Right atrium auricular region (tissue), 2 donors: ENCODE measurements at regions not wholly inside any gene's neighbourhood (a gene's known extent, or its start where the extent isn't known, plus 50 kb on each side); places are given as distances from the start of the nearest gene placed in this dataset.

Experiments used
- DNase-seq: peaks from one replicate; pipeline ENCODE4 v3.0.0-alpha.2; 2019; ENCODE audit warnings: low spot score
- H3K27ac ChIP-seq, 2 donors: fragments of 200-600 bp; sonication (generic); 1 replicate in 1 of 2; 2 replicates in 1 of 2; pipeline ENCODE4 v1.5.1; 2016 to 2019
- H3K27me3 ChIP-seq, 2 donors: fragments of 200-600 bp; sonication (generic); one replicate each; pipeline versions ENCODE4 v1.5.1 to v1.6.0; 2017 to 2019
- H3K36me3 ChIP-seq: fragments of 200-600 bp; sonication (generic); one replicate; pipeline ENCODE4 v1.5.1; 2016
- H3K4me1 ChIP-seq, 2 donors: fragments of 200-600 bp; sonication (generic); one replicate each; pipeline versions ENCODE4 v1.5.1 to v1.6.0; 2017 to 2019
- H3K4me3 ChIP-seq, 2 donors: fragments of 200-600 bp; sonication (generic); 1 replicate in 1 of 2; 2 replicates in 1 of 2; pipeline ENCODE4 v1.5.1; 2017 to 2019; ENCODE audit warnings: mild to moderate bottlenecking in 1 of 2, moderate library complexity in 1 of 2
- H3K9me3 ChIP-seq, 2 donors: fragments of 200-600 bp; sonication (generic); one replicate each; pipeline ENCODE4 v1.5.1; 2019
- TF ChIP-seq, protein P1 (sequence below), 2 donors: fragments of 200-600 bp; sonication (generic); IDR thresholded peaks; one replicate each; pipeline ENCODE4 v1.5.1; 2019; ENCODE audit warnings: antibody characterized with exemption in 2 of 2

DNA sequence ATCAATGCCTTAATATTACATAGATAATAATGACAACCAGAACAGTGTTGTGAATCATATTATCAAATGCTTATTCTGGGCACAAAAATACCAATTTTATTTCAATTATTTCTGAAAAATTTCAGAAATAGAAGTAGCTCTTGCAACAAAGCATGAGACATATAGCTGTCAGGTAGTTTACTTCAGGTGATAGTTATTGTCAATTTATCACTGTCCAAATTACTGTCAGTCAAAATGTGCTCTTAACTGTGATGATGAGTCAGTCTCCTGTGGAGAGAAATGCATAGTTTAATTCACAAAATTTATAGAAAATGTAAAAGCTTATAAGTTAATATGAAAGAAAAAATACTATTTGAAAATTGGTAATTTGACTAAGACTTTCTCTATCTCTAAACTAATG is 1078.4 kb upstream of the GBE1 start:
- no peak overlapping the region for H3K27ac ChIP-seq
- no peak for DNase-seq
- TF ChIP-seq, protein P1, sequence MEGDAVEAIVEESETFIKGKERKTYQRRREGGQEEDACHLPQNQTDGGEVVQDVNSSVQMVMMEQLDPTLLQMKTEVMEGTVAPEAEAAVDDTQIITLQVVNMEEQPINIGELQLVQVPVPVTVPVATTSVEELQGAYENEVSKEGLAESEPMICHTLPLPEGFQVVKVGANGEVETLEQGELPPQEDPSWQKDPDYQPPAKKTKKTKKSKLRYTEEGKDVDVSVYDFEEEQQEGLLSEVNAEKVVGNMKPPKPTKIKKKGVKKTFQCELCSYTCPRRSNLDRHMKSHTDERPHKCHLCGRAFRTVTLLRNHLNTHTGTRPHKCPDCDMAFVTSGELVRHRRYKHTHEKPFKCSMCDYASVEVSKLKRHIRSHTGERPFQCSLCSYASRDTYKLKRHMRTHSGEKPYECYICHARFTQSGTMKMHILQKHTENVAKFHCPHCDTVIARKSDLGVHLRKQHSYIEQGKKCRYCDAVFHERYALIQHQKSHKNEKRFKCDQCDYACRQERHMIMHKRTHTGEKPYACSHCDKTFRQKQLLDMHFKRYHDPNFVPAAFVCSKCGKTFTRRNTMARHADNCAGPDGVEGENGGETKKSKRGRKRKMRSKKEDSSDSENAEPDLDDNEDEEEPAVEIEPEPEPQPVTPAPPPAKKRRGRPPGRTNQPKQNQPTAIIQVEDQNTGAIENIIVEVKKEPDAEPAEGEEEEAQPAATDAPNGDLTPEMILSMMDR (IDR thresholded peaks at IDR 0.05), result no peak
- H3K27me3 ChIP-seq, result peaks cover 0 to 2% of the 10 kb centered on the region in 2 donors
- no peaks in the 10 kb centered on the region for H3K4me1 ChIP-seq
- no peak overlapping the region for H3K4me3 ChIP-seq
- no peaks in the 10 kb centered on the region for H3K36me3 ChIP-seq
- H3K9me3 ChIP-seq, result no peaks in the 10 kb centered on the region

DNA sequence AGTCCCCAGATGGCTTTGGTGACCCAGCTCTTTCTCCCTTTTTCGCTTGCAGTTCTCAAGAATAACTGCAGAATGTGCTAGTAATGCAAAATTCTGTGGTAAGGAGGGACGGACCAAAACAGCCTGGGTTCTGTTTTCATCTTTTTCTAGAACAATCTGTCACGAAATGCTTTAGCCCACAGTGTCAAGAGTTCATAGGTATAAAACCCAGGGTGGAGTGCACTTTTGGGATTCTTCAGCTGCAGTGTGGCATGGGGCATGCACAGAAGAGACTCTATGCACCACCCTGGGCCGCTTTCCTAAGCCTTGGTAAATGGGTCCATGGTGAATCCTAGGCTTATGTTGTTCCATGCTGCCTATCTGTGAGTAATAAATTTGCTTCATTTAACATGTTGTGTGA is 1072.7 kb upstream of the GBE1 start:
- peaks cover 0 to 2% of the 10 kb centered on the region in 2 donors for H3K27me3 ChIP-seq
- TF ChIP-seq, protein P1 (IDR thresholded peaks at IDR 0.05), result no peak
- H3K4me1 ChIP-seq, result no peaks in the 10 kb centered on the region
- no peak overlapping the region for H3K27ac ChIP-seq
- DNase-seq, result no peak
- no peaks in the 10 kb centered on the region for H3K36me3 ChIP-seq
- H3K4me3 ChIP-seq, result no peak overlapping the region
- no peaks in the 10 kb centered on the region for H3K9me3 ChIP-seq

DNA sequence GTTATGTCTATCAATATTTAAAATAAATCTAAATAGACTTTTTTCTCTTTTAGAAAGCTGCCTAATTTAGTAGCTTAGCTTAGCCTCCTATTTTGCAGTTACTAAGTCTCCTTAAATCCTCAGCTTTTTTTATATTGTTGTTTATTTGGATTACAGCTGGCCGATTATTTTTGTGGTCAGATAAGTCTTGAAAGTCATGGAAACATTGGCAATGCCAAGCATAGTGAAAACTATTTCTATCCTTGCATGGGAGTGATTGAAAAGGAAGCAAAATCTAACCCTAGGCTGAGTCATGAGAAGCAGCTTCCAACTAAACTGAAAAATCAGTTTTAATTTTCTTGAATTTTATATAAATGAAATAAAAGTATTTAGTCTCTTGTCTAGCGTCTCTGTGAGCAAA is 1063.0 kb upstream of the GBE1 start:
- TF ChIP-seq, protein P1 (IDR thresholded peaks at IDR 0.05), result no peak
- H3K9me3 ChIP-seq, result peaks cover 0 to 4% of the 10 kb centered on the region in 2 donors
- no peaks in the 10 kb centered on the region for H3K36me3 ChIP-seq
- H3K27ac ChIP-seq, result no peak overlapping the region
- no peaks in the 10 kb centered on the region for H3K4me1 ChIP-seq
- DNase-seq, result no peak
- H3K27me3 ChIP-seq, result no peaks in the 10 kb centered on the region
- no peak overlapping the region for H3K4me3 ChIP-seq

DNA sequence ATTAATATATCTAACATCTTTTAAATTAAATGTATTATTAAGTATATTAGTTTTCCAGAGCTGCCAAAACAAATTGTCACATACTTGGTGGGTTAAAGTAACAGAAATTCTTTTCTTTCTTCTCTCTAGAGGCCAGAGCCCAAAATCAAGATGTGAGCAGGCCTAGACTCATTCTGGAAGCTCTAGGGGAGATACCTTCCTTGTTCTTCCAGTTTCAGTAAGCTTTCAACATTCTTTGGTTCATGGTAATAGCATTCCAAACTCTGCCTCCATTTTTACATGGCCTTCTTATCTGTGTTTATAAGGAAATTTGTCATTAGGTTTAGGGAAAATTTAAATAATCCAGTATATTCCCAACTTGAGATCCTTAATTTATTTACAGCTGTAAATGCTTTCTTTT is 1054.6 kb upstream of the GBE1 start:
- Histone ChIP-seq H3K27ac (no peak overlapping the region), H3K4me3 (no peak overlapping the region), H3K4me1 (no peaks in the 10 kb centered on the region), H3K9me3 (peaks cover 0 to 20% of the 10 kb centered on the region in 2 donors), H3K36me3 (no peaks in the 10 kb centered on the region), H3K27me3 (no peaks in the 10 kb centered on the region)
- TF ChIP-seq, protein P1 (IDR thresholded peaks at IDR 0.05), result no peak
- DNase-seq, result no peak

DNA sequence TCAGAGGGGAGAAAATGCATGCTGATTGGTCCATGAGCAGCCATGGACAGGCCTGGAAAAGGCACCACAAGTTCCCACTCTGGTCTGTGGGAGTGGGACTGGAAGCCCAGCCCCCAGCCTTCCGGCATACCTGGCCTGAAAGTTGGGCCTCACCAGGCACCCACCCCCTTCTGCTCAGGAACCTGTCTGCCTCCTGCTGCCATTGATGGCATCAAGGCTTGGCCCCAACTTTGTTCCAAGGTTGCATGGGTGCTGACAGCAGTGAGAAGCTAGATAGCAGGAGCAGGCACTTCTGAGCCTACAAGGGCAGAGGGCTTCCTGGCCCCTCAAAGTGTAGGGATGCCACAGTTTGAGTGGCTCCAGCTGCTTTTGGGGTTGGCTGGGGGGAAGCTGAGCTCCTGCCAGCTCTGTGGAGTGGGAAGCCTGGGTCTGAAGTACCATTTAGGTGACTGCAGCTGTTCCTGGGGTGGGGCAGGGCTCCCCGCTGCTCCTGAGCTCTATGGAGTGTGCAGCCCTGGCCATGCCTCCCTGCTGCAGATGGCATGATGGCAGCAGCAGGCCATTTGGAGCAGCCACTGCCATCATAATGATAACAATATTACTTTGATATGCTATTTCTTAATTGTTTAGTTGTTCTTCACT is 1054.1 kb upstream of the GBE1 start:
- H3K9me3 ChIP-seq, result peaks cover 0 to 20% of the 10 kb centered on the region in 2 donors
- H3K4me3 ChIP-seq, result no peak overlapping the region
- no peak for DNase-seq
- no peak overlapping the region for H3K27ac ChIP-seq
- no peaks in the 10 kb centered on the region for H3K4me1 ChIP-seq
- no peaks in the 10 kb centered on the region for H3K27me3 ChIP-seq
- no peaks in the 10 kb centered on the region for H3K36me3 ChIP-seq
- TF ChIP-seq, protein P1 (IDR thresholded peaks at IDR 0.05), result no peak

DNA sequence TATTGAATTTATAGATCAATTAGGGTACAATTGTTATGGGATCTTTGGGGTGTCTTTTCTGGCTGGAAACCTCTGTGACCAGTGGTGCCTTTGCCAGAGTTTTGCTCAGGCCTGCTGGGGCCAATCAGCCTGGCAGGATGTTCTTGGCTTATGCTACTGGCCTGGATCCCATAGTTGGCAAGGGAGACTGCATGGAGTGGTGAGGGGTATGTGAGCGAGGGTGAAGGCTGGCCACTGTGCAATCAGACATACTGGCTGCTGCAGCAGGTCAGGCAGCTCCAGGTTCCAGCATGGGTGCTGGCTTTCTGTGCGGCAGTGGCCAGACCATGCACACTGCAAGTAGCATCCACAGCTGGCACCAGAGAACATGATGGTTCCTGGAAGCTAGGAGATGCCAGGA is 1053.2 kb upstream of the GBE1 start:
- Histone ChIP-seq H3K4me3 (no peak overlapping the region), H3K27ac (no peak overlapping the region), H3K36me3 (no peaks in the 10 kb centered on the region), H3K4me1 (no peaks in the 10 kb centered on the region), H3K27me3 (no peaks in the 10 kb centered on the region), H3K9me3 (peaks cover 0 to 20% of the 10 kb centered on the region in 2 donors)
- TF ChIP-seq, protein P1 (IDR thresholded peaks at IDR 0.05), result no peak
- no peak for DNase-seq
